ENCODE measurements at regions not wholly inside any gene's neighbourhood (a gene's known extent, or its start where the extent isn't known, plus 50 kb on each side); places are given as distances from the start of the nearest gene placed in this dataset.

DNA sequence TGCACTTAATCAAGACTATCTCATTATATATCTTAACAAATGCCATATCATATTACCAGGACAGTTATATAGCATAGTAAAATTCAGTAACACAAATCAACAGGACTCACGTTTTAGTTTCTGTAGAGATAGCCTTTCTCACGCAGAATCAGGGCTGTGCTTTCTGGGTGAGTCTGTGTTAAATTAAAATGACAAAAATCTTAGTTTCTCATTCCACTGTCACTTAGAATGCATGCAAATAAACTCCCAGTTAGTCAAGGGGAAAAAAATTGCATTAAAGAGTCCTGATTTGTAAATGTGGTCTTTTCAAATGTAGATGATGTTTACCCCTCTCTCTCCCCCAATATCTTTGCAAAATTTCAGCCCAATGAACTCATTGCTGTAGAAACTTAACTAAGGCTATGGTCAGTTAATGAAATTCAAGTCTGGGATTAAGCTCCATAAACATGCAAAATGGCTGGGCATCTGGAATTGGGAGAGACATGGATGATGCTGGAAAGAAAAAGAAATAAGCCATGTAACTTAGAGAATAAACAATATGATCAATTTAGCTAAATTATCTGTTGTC is 77.8 kb upstream of the MGAT4C start:
- DNase-seq, result no peak

DNA sequence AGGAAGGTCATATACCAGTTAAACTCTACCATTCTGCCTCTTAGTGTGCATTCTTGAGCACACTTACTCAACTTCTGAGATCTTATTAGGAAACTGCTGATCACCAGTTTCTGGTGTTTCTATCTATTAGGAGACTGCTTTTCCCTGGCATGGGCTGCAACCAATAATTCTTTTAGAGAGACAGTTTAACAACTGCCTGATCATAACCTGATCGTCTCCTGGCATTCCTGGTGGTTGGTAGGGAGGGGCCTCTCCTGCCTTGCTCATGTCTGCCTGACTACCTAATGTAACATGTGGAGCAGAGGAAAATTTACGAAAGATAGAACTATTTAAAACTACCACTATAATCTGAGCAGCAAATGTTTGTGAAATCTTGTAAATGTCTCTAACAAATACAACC is 75.3 kb upstream of the MGAT4C start:
- no peak for DNase-seq

DNA sequence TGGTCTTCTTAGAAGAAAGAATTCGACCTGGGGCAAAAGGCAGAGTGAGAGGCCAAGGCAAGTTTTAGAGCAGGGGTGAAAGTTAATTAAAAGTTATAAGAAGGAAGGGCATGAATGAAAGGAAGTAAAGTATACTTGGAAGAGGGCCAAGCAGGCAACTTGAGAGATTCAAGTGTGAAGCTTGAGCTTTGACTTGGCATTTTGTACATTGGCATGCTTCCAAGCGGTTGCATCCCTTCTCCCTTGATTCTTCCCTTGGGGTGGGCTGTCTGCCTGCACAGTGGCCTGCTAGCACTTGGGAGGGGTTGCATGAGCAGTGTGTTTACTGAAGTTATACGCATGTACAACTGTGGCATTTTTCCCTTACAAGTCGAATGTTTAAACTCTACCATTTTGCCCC is 74.8 kb upstream of the MGAT4C start:
- DNase-seq, result no peak

DNA sequence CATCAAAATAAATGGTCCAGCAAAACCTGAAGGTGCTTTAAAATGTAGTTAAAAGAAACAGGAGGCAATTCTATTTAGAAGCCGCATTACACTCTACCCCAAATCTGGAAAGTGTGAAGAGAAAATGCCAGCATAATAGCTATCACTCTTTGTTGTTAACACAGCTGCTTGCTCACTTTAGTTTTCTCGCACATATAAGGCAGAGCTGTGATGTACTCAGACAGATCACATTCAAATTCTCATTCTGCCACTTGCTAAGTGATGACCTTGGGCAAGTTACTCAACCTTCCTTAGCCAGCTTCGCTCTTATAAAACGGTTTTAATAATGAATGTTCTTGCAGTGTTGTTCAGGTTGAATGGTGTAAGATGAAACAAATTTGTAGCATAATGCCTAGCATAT is 56.0 kb upstream of the MGAT4C start:
- DNase-seq, result no peak
